HEK293 (cell line): ENCODE measurements at regions not wholly inside any gene's neighbourhood (a gene's known extent, or its start where the extent isn't known, plus 50 kb on each side); places are given as distances from the start of the nearest gene placed in this dataset.

Experiments
- CTCF ChIA-PET: fragments of 350-600 bp; formaldehyde crosslinking; extraction: SDS; loops from one replicate; lab custom pipeline; 2021; ENCODE audit warnings: antibody characterized with exemption; lab: Yijun Ruan, JAX
- POLR2A ChIA-PET: fragments of 300-600 bp; formaldehyde crosslinking; extraction: SDS; loops from one replicate; lab custom pipeline; 2020; ENCODE audit warnings: antibody characterized with exemption, inconsistent platforms; lab: Yijun Ruan, JAX
- H3K27ac ChIP-seq: fragments of 200-500 bp; sonication (Bioruptor generic); 2 replicates; pipeline ENCODE4 v1.5.1; 2014; ENCODE audit warnings: low read depth, low read length, control low read depth, inconsistent platforms; ENCODE audit errors: extremely low read depth
- H3K36me3 ChIP-seq, 2 experiments: fragments of 200-500 bp in 1 of 2; sonication (Bioruptor generic) in 1 of 2; 1 replicate in 1 of 2; 2 replicates in 1 of 2; pipeline ENCODE4 v1.5.1; 2014 to 2017; ENCODE audit warnings: inconsistent platforms in 2 of 2, low read length in 2 of 2; ENCODE audit not compliant: control insufficient read depth in 2 of 2, insufficient read depth in 1 of 2
- H3K4me1 ChIP-seq: fragments of 200-500 bp; sonication (Bioruptor generic); 2 replicates; pipeline ENCODE4 v1.5.1; 2014; ENCODE audit warnings: mild to moderate bottlenecking, low read length, inconsistent platforms; ENCODE audit not compliant: control insufficient read depth, insufficient read depth
- H3K4me3 ChIP-seq: 2 replicates; pipeline ENCODE4 v1.5.1; 2011; ENCODE audit warnings: low read depth, mild to moderate bottlenecking, control low read depth, low read length, moderate library complexity
- H3K9me3 ChIP-seq: fragments of 200-500 bp; sonication (Bioruptor generic); 2 replicates; pipeline ENCODE4 v1.5.1; 2014; ENCODE audit warnings: low read depth, low read length, inconsistent platforms; ENCODE audit not compliant: control insufficient read depth, insufficient read depth
- GFI1B ChIP-seq: fragments of 450-650 bp; formaldehyde crosslinking; IDR thresholded peaks from 2 replicates; pipeline ENCODE4 v1.5.1; 2016; ENCODE audit warnings: missing biosample characterization, missing genetic modification characterization
- KLF8 ChIP-seq: fragments of 450-650 bp; formaldehyde crosslinking; IDR thresholded peaks from 2 replicates; pipeline ENCODE4 v1.5.1; 2016; ENCODE audit warnings: missing biosample characterization, missing genetic modification characterization
- OVOL3 ChIP-seq: fragments of 450-650 bp; formaldehyde crosslinking; IDR thresholded peaks from 2 replicates; pipeline ENCODE4 v1.5.1; 2016; ENCODE audit warnings: missing biosample characterization, missing genetic modification characterization
- WT1 ChIP-seq: fragments of 450-650 bp; formaldehyde crosslinking; IDR thresholded peaks from 2 replicates; pipeline ENCODE4 v1.5.1; 2016; ENCODE audit warnings: missing biosample characterization, missing genetic modification characterization
- ZFP3 ChIP-seq: fragments of 450-650 bp; formaldehyde crosslinking; IDR thresholded peaks from 2 replicates; pipeline ENCODE4 v1.5.1; 2016; ENCODE audit warnings: low read depth, missing biosample characterization, missing genetic modification characterization
- ZNF112 ChIP-seq: fragments of 450-650 bp; formaldehyde crosslinking; IDR thresholded peaks from 2 replicates; pipeline ENCODE4 v1.5.0; 2017; ENCODE audit warnings: missing biosample characterization, missing genetic modification characterization
- ZNF132 ChIP-seq: fragments of 450-650 bp; formaldehyde crosslinking; IDR thresholded peaks from 2 replicates; pipeline ENCODE4 v1.5.1; 2017; ENCODE audit warnings: missing biosample characterization, missing genetic modification characterization, borderline replicate concordance
- ZNF16 ChIP-seq: fragments of 450-650 bp; formaldehyde crosslinking; IDR thresholded peaks from 2 replicates; pipeline ENCODE4 v1.5.1; 2016; ENCODE audit warnings: low read depth, missing biosample characterization, missing genetic modification characterization
- ZNF239 ChIP-seq: fragments of 450-650 bp; formaldehyde crosslinking; IDR thresholded peaks from 2 replicates; pipeline ENCODE4 v1.5.1; 2016; ENCODE audit warnings: missing biosample characterization, missing genetic modification characterization
- ZNF24 ChIP-seq: fragments of 450-650 bp; formaldehyde crosslinking; IDR thresholded peaks from 2 replicates; pipeline ENCODE4 v1.5.1; 2016; ENCODE audit warnings: missing biosample characterization, missing genetic modification characterization
- ZNF311 ChIP-seq: fragments of 450-650 bp; formaldehyde crosslinking; IDR thresholded peaks from 2 replicates; pipeline ENCODE4 v1.5.1; 2017; ENCODE audit warnings: missing biosample characterization, missing genetic modification characterization, borderline replicate concordance
- ZNF398 ChIP-seq: fragments of 450-650 bp; formaldehyde crosslinking; IDR thresholded peaks from 2 replicates; pipeline ENCODE4 v1.5.1; 2017; ENCODE audit warnings: missing biosample characterization, missing genetic modification characterization
- ZNF404 ChIP-seq: fragments of 450-650 bp; formaldehyde crosslinking; IDR thresholded peaks from 2 replicates; pipeline ENCODE4 v1.5.1; 2017; ENCODE audit warnings: missing biosample characterization, missing genetic modification characterization
- ZNF555 ChIP-seq: fragments of 450-650 bp; formaldehyde crosslinking; conservative IDR thresholded peaks from 2 replicates; pipeline ENCODE4 v1.5.1; 2017; ENCODE audit warnings: missing biosample characterization, mild to moderate bottlenecking, missing genetic modification characterization, inconsistent platforms
- ZNF624 ChIP-seq: fragments of 450-650 bp; formaldehyde crosslinking; IDR thresholded peaks from 2 replicates; pipeline ENCODE4 v1.5.1; 2017; ENCODE audit warnings: missing biosample characterization, missing genetic modification characterization
- ZNF654 ChIP-seq: fragments of 450-650 bp; formaldehyde crosslinking; IDR thresholded peaks from 2 replicates; pipeline ENCODE4 v1.5.1; 2016; ENCODE audit warnings: low read depth, missing biosample characterization, missing genetic modification characterization
- ZNF747 ChIP-seq: fragments of 450-650 bp; formaldehyde crosslinking; IDR thresholded peaks from 2 replicates; pipeline ENCODE4 v1.5.1; 2016; ENCODE audit warnings: missing biosample characterization, missing genetic modification characterization

GRCh38 chr3:109387621-109388020, 50.3 kb upstream of the DPPA4 start (continued):
- TF ChIP-seq ZNF398 (no peak), WT1 (tag by site-specific recombination) (no peak)

- TF ChIP-seq OVOL3 (no peak), ZNF404 (tag by site-specific recombination) (no peak), ZNF654 (no peak), ZNF239 (tag by site-specific recombination) (no peak), ZNF16 (no peak), ZNF747 (tag by site-specific recombination) (no peak), ZNF555 (tag by site-specific recombination) (no peak), ZNF624 (tag by site-specific recombination) (no peak), ZNF112 (tag by site-specific recombination) (no peak), ZNF132 (tag by site-specific recombination) (no peak), ZFP3 (no peak), ZNF24 (tag by site-specific recombination) (no peak), KLF8 (tag by site-specific recombination) (no peak), ZNF311 (tag by site-specific recombination) (no peak), GFI1B (tag by site-specific recombination) (no peak)
- Histone ChIP-seq H3K9me3 (no peaks in the 10 kb centered on the region), H3K27ac (no peak overlapping the region), H3K4me1 (no peaks in the 10 kb centered on the region), H3K36me3 (no peaks in the 10 kb centered on the region), H3K4me3 (no peak overlapping the region)
- ChIA-PET POLR2A (no interaction called here), CTCF (no interaction called here)
Measured at GRCh38 chr3:109387201-109387600, 49.9 kb upstream of the DPPA4 start.
